HepG2 (cell line): ENCODE measurements at regions not wholly inside any gene's neighbourhood (a gene's known extent, or its start where the extent isn't known, plus 50 kb on each side); places are given as distances from the start of the nearest gene placed in this dataset.

Experiments
- IKZF1 ChIP-seq: fragments of 450-650 bp; IDR thresholded peaks from 2 replicates; pipeline ENCODE4 v1.7.1; 2016
- MED1 ChIP-seq: sonication (generic); formaldehyde crosslinking; IDR thresholded peaks from 2 replicates; pipeline ENCODE4 v1.4.0; 2020; ENCODE audit warnings: missing genetic modification reagents
- TF ChIP-seq, protein P1 (sequence below): sonication (generic); formaldehyde crosslinking; IDR thresholded peaks from 2 replicates; pipeline ENCODE4 v1.5.0; 2020; ENCODE audit warnings: mild to moderate bottlenecking, missing genetic modification reagents, moderate library complexity

DNA sequence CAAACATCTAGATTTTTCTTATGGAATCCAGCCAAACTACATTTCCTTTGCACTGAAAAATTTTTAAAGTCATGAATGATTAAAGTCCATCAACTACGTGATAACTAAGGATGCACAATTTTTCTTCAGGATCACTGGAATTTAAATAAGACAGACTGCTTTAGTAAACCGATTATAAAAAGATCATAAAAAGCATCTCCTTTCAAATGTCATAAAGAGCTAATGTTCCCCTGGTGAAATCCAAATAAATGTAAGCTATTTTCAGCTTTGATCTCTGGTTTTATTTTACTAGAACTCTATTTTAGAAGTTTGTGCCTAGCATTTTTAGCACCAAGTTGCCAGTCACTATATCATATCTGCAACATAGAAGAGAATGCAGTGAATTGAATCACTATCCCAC is 460.8 kb downstream of the RFC3 start:
- TF ChIP-seq, protein P1, sequence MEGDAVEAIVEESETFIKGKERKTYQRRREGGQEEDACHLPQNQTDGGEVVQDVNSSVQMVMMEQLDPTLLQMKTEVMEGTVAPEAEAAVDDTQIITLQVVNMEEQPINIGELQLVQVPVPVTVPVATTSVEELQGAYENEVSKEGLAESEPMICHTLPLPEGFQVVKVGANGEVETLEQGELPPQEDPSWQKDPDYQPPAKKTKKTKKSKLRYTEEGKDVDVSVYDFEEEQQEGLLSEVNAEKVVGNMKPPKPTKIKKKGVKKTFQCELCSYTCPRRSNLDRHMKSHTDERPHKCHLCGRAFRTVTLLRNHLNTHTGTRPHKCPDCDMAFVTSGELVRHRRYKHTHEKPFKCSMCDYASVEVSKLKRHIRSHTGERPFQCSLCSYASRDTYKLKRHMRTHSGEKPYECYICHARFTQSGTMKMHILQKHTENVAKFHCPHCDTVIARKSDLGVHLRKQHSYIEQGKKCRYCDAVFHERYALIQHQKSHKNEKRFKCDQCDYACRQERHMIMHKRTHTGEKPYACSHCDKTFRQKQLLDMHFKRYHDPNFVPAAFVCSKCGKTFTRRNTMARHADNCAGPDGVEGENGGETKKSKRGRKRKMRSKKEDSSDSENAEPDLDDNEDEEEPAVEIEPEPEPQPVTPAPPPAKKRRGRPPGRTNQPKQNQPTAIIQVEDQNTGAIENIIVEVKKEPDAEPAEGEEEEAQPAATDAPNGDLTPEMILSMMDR: no peak
- TF ChIP-seq MED1 (CRISPR knock-in tag): no peak
- TF ChIP-seq IKZF1: no peak
